GM23338 (cell line): ENCODE measurements at regions not wholly inside any gene's neighbourhood (a gene's known extent, or its start where the extent isn't known, plus 50 kb on each side); places are given as distances from the start of the nearest gene placed in this dataset.

Source experiments
- ATAC-seq: fragments of 200-7000 bp; cut with Tn5 transposase; 3 replicates; pipeline ENCODE4 v1.9.1; 2020
- DNase-seq: peaks from one replicate; pipeline ENCODE4 v3.0.0-alpha.2; 2015; ENCODE audit warnings: low spot score
- H2AFZ ChIP-seq: fragments of 200-600 bp; sonication (generic); 2 replicates; pipeline ENCODE4 v1.8.0; 2016; ENCODE audit warnings: antibody characterized with exemption, mild to moderate bottlenecking, moderate library complexity
- H3F3A ChIP-seq: fragments of 200-600 bp; sonication (generic); replicated peaks from 2 replicates; pipeline ENCODE4 v1.8.0; 2017; ENCODE audit warnings: antibody characterized with exemption, mixed run types, low read depth
- H3K27ac ChIP-seq: fragments of 200-600 bp; sonication (generic); 2 replicates; pipeline ENCODE4 v1.6.1; 2016; ENCODE audit warnings: low read depth
- H3K27me3 ChIP-seq: fragments of 200-600 bp; sonication (generic); 2 replicates; pipeline ENCODE4 v1.8.0; 2016; ENCODE audit warnings: mild to moderate bottlenecking, mixed run types, moderate library complexity; ENCODE audit not compliant: insufficient read depth
- H3K36me3 ChIP-seq: fragments of 200-600 bp; sonication (generic); 2 replicates; pipeline ENCODE4 v1.8.0; 2016; ENCODE audit warnings: mild to moderate bottlenecking; ENCODE audit not compliant: insufficient read depth
- H3K4me1 ChIP-seq: fragments of 200-600 bp; sonication (generic); 2 replicates; pipeline ENCODE4 v1.8.0; 2016; ENCODE audit warnings: mild to moderate bottlenecking, moderate library complexity; ENCODE audit not compliant: insufficient read depth
- H3K4me2 ChIP-seq: fragments of 200-600 bp; sonication (generic); 2 replicates; pipeline ENCODE4 v1.7.1; 2017; ENCODE audit warnings: mixed run types
- H3K4me3 ChIP-seq: fragments of 200-600 bp; sonication (generic); 2 replicates; pipeline ENCODE4 v1.6.1; 2016; ENCODE audit warnings: mixed run types
- H3K79me2 ChIP-seq: fragments of 200-600 bp; sonication (generic); replicated peaks from 2 replicates; pipeline ENCODE4 v1.8.0; 2017; ENCODE audit warnings: mild to moderate bottlenecking; ENCODE audit not compliant: insufficient read depth
- H3K9me2 ChIP-seq: fragments of 200-600 bp; sonication (generic); 2 replicates; pipeline ENCODE4 v1.8.0; 2017; ENCODE audit not compliant: insufficient read depth
- H4K20me1 ChIP-seq: fragments of 200-600 bp; sonication (generic); replicated peaks from 2 replicates; pipeline ENCODE4 v1.8.0; 2017; ENCODE audit warnings: mild to moderate bottlenecking; ENCODE audit not compliant: insufficient read depth
- H3K27ac Mint-ChIP-seq: 2 replicates; pipeline ENCODE4 v1.8.0; 2020; ENCODE audit warnings: inconsistent platforms, mild to moderate bottlenecking, moderate library complexity, mixed read lengths
- H3K27me3 Mint-ChIP-seq: 3 replicates; pipeline ENCODE4 v1.8.0; 2022; ENCODE audit warnings: low read depth, mild to moderate bottlenecking, moderate library complexity, mixed read lengths, inconsistent platforms; ENCODE audit not compliant: insufficient read depth, poor library complexity
- H3K36me3 Mint-ChIP-seq: 3 replicates; pipeline ENCODE4 v1.8.0; 2021; ENCODE audit warnings: low read depth, mild to moderate bottlenecking, inconsistent platforms, moderate library complexity, mixed read lengths
- H3K4me1 Mint-ChIP-seq: 3 replicates; pipeline ENCODE4 v1.8.0; 2020; ENCODE audit warnings: mild to moderate bottlenecking, inconsistent platforms, mixed read lengths
- H3K4me3 Mint-ChIP-seq: 3 replicates; pipeline ENCODE4 v1.8.0; 2021; ENCODE audit warnings: moderate library complexity, mild to moderate bottlenecking, inconsistent platforms, mixed read lengths
- H3K9me3 Mint-ChIP-seq: 3 replicates; pipeline ENCODE4 v1.8.0; 2020; ENCODE audit warnings: moderate library complexity, mild to moderate bottlenecking, inconsistent platforms, mixed read lengths
- CREB1 ChIP-seq: fragments of 250-450 bp; sonication (Bioruptor Pico); IDR thresholded peaks from 2 replicates; pipeline ENCODE4 v1.5.0; 2020; ENCODE audit warnings: low read depth, mild to moderate bottlenecking, moderate library complexity
- CTCF ChIP-seq, 2 experiments: fragments of 200-600 bp in 1 of 2; sonication (generic) in 1 of 2; conservative IDR thresholded peaks; 2 replicates each; pipeline versions ENCODE4 v1.5.1 to v1.6.1; 2016 to 2017; ENCODE audit warnings: antibody characterized with exemption in 2 of 2, low read depth in 2 of 2, mild to moderate bottlenecking in 2 of 2, moderate library complexity in 1 of 2
- EZH2 ChIP-seq: fragments of 200-600 bp; sonication (generic); IDR thresholded peaks from one replicate; pipeline ENCODE4 v1.8.0; 2017; ENCODE audit warnings: antibody characterized with exemption, mild to moderate bottlenecking, low read depth; ENCODE audit not compliant: unreplicated experiment
- EZH2phosphoT487 ChIP-seq: fragments of 200-600 bp; sonication (generic); IDR thresholded peaks from one replicate; pipeline ENCODE4 v1.8.1; 2018; ENCODE audit warnings: antibody characterized with exemption; ENCODE audit not compliant: unreplicated experiment
- NANOG ChIP-seq: IDR thresholded peaks from 2 replicates; pipeline ENCODE4 v1.6.1; 2016; ENCODE audit warnings: antibody characterized with exemption, borderline replicate concordance
- POLR2AphosphoS5 ChIP-seq: IDR thresholded peaks from 2 replicates; pipeline ENCODE4 v1.6.1; 2016; ENCODE audit warnings: antibody characterized with exemption, low read depth
- STAT1 ChIP-seq: IDR thresholded peaks from one replicate; pipeline ENCODE4 v1.6.1; 2016; ENCODE audit warnings: antibody characterized with exemption; ENCODE audit not compliant: unreplicated experiment
- ZNF114 ChIP-seq: fragments of 250-450 bp; sonication (Bioruptor Pico); IDR thresholded peaks from 2 replicates; pipeline ENCODE4 v1.5.0; 2020; ENCODE audit warnings: mild to moderate bottlenecking, moderate library complexity
- ZNF331 ChIP-seq: fragments of 250-450 bp; sonication (Bioruptor Pico); IDR thresholded peaks from 2 replicates; pipeline ENCODE4 v1.5.0; 2020; ENCODE audit warnings: low read depth, mild to moderate bottlenecking, moderate library complexity
- ZNF462 ChIP-seq: fragments of 250-450 bp; sonication (Bioruptor Pico); IDR thresholded peaks from 2 replicates; pipeline ENCODE4 v1.5.0; 2020; ENCODE audit warnings: mild to moderate bottlenecking, moderate library complexity

- no peaks in the 10 kb centered on the region for H3K79me2 ChIP-seq
Observed at GRCh38 chr14:29354486-29354885, 573.2 kb downstream of the PRKD1 start.

GRCh38 chr14:29355331-29355730 is 572.3 kb downstream of the PRKD1 start:
- H3K36me3 ChIP-seq, result no peaks in the 10 kb centered on the region
- no peak overlapping the region for H2AFZ ChIP-seq
- Mint-ChIP-seq H3K4me1 (no peaks in the 10 kb centered on the region), H3K27me3 (no peaks in the 10 kb centered on the region), H3K36me3 (no peaks in the 10 kb centered on the region), H3K4me3 (no peak overlapping the region), H3K9me3 (no peaks in the 10 kb centered on the region), H3K27ac (no peak overlapping the region)
- no peak for TF ChIP-seq CREB1
- no peak for TF ChIP-seq NANOG
- TF ChIP-seq ZNF331 (CRISPR knock-in tag), result no peak
- TF ChIP-seq POLR2AphosphoS5, result no peak
- H3F3A ChIP-seq, result no peaks in the 10 kb centered on the region
- ATAC-seq (no peak), DNase-seq (no peak)
- H4K20me1 ChIP-seq, result no peaks in the 10 kb centered on the region
- no peaks in the 10 kb centered on the region for H3K79me2 ChIP-seq
- H3K27ac ChIP-seq, result no peak overlapping the region
- H3K9me2 ChIP-seq, result no peaks in the 10 kb centered on the region
- no peak overlapping the region for H3K4me3 ChIP-seq
- no peaks in the 10 kb centered on the region for H3K4me1 ChIP-seq
- H3K27me3 ChIP-seq, result no peaks in the 10 kb centered on the region
- H3K4me2 ChIP-seq, result no peak overlapping the region

More at GRCh38 chr14:29354486-29354885, 573.2 kb downstream of the PRKD1 start:
- no peaks in the 10 kb centered on the region for H3K9me3 Mint-ChIP-seq
- H4K20me1 ChIP-seq, result no peaks in the 10 kb centered on the region
- no peak overlapping the region for H3K27ac Mint-ChIP-seq
- no peaks in the 10 kb centered on the region for H3K27me3 Mint-ChIP-seq
- H2AFZ ChIP-seq, result no peak overlapping the region
- no peak overlapping the region for H3K4me3 Mint-ChIP-seq
- no peaks in the 10 kb centered on the region for H3K27me3 ChIP-seq
- no peaks in the 10 kb centered on the region for H3K4me1 ChIP-seq
- H3K4me1 Mint-ChIP-seq, result no peaks in the 10 kb centered on the region
- no peak overlapping the region for H3K4me2 ChIP-seq
- H3K4me3 ChIP-seq, result no peak overlapping the region
- ATAC-seq (no peak), DNase-seq (no peak)
- no peaks in the 10 kb centered on the region for H3K36me3 ChIP-seq
- no peaks in the 10 kb centered on the region for H3K36me3 Mint-ChIP-seq
- no peaks in the 10 kb centered on the region for H3F3A ChIP-seq
- H3K9me2 ChIP-seq, result no peaks in the 10 kb centered on the region
- no peak overlapping the region for H3K27ac ChIP-seq
- TF ChIP-seq EZH2, result no peak

- Mint-ChIP-seq H3K27ac (no peak overlapping the region), H3K36me3 (no peaks in the 10 kb centered on the region), H3K4me3 (no peak overlapping the region), H3K4me1 (no peaks in the 10 kb centered on the region), H3K27me3 (no peaks in the 10 kb centered on the region), H3K9me3 (no peaks in the 10 kb centered on the region)
- Histone ChIP-seq H3K27me3 (no peaks in the 10 kb centered on the region), H3K9me2 (no peaks in the 10 kb centered on the region), H3F3A (no peaks in the 10 kb centered on the region), H3K4me2 (no peak overlapping the region), H2AFZ (no peak overlapping the region), H4K20me1 (no peaks in the 10 kb centered on the region), H3K4me3 (no peak overlapping the region), H3K4me1 (no peaks in the 10 kb centered on the region), H3K79me2 (no peaks in the 10 kb centered on the region), H3K36me3 (no peaks in the 10 kb centered on the region), H3K27ac (no peak overlapping the region)
- ATAC-seq, result no peak
- no peak for DNase-seq
- TF ChIP-seq CREB1 (no peak), ZNF114 (no peak), NANOG (no peak), ZNF462 (CRISPR knock-in tag) (no peak), STAT1 (no peak), POLR2AphosphoS5 (no peak), CTCF (conservative IDR thresholded peaks at IDR 0.05; ENCODE audit: low read depth in 2 of 2) (no peak), ZNF331 (CRISPR knock-in tag) (no peak), EZH2phosphoT487 (no peak), EZH2 (no peak)
Observed at GRCh38 chr14:29355846-29356245, 571.8 kb downstream of the PRKD1 start.
